Progenitor cell of endocrine pancreas (in vitro differentiated cells): ENCODE measurements at regions not wholly inside any gene's neighbourhood (a gene's known extent, or its start where the extent isn't known, plus 50 kb on each side); places are given as distances from the start of the nearest gene placed in this dataset.

Experiments used
- DNase-seq: peaks from one replicate; pipeline ENCODE4 v3.0.0; 2021; ENCODE audit warnings: low spot score; ENCODE audit not compliant: unreplicated experiment
- H3K27ac Mint-ChIP-seq: 2 replicates; pipeline ENCODE4 v1.8.0; 2021; ENCODE audit warnings: mild to moderate bottlenecking, moderate library complexity, mixed read lengths
- H3K27me3 Mint-ChIP-seq: 2 replicates; pipeline ENCODE4 v1.8.0; 2021; ENCODE audit warnings: mixed read lengths
- H3K36me3 Mint-ChIP-seq: 2 replicates; pipeline ENCODE4 v1.8.0; 2022; ENCODE audit warnings: mixed read lengths; ENCODE audit not compliant: insufficient read depth
- H3K4me1 Mint-ChIP-seq: 2 replicates; pipeline ENCODE4 v1.8.0; 2021; ENCODE audit warnings: low read depth, mixed read lengths
- H3K4me3 Mint-ChIP-seq: 2 replicates; pipeline ENCODE4 v1.8.0; 2021; ENCODE audit warnings: low read depth, mild to moderate bottlenecking, moderate library complexity, mixed read lengths
- H3K9me3 Mint-ChIP-seq: 2 replicates; pipeline ENCODE4 v1.8.0; 2021; ENCODE audit warnings: low read depth, mixed read lengths
- TF ChIP-seq, protein P1 (sequence below): fragments of 200-600 bp; sonication (generic); IDR thresholded peaks from one replicate; pipeline ENCODE4 v1.5.0; 2021; ENCODE audit warnings: antibody characterized with exemption, mild to moderate bottlenecking; ENCODE audit not compliant: unreplicated experiment

DNA sequence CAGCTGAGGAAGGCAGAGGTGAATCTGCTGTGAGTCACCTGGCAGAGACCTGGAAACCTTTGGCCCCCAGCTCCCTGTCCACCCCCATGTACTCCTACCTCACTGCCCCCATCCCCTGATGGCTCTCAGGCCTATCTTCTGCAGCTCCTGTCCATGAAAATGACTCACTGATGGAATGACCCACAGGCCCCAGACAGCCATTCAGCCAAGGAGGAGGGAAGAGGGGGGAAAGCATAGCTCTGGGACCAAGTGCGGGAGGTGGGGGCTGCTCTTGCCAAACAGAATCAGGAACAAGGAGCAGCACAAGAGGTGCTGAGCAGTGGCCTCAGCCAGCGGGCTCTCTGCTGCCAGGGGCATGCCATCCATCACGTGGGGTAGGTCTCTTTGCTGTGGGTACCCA, 111.4 kb upstream of the C1QTNF9B start:
- peaks cover 4% of the 10 kb centered on the region for H3K27me3 Mint-ChIP-seq
- H3K4me1 Mint-ChIP-seq, result peaks cover 28% of the 10 kb centered on the region
- no peak overlapping the region for H3K4me3 Mint-ChIP-seq
- TF ChIP-seq, protein P1, sequence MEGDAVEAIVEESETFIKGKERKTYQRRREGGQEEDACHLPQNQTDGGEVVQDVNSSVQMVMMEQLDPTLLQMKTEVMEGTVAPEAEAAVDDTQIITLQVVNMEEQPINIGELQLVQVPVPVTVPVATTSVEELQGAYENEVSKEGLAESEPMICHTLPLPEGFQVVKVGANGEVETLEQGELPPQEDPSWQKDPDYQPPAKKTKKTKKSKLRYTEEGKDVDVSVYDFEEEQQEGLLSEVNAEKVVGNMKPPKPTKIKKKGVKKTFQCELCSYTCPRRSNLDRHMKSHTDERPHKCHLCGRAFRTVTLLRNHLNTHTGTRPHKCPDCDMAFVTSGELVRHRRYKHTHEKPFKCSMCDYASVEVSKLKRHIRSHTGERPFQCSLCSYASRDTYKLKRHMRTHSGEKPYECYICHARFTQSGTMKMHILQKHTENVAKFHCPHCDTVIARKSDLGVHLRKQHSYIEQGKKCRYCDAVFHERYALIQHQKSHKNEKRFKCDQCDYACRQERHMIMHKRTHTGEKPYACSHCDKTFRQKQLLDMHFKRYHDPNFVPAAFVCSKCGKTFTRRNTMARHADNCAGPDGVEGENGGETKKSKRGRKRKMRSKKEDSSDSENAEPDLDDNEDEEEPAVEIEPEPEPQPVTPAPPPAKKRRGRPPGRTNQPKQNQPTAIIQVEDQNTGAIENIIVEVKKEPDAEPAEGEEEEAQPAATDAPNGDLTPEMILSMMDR, result no peak
- no peak for DNase-seq
- no peak overlapping the region for H3K27ac Mint-ChIP-seq
- no peaks in the 10 kb centered on the region for H3K36me3 Mint-ChIP-seq
- H3K9me3 Mint-ChIP-seq, result no peaks in the 10 kb centered on the region

DNA sequence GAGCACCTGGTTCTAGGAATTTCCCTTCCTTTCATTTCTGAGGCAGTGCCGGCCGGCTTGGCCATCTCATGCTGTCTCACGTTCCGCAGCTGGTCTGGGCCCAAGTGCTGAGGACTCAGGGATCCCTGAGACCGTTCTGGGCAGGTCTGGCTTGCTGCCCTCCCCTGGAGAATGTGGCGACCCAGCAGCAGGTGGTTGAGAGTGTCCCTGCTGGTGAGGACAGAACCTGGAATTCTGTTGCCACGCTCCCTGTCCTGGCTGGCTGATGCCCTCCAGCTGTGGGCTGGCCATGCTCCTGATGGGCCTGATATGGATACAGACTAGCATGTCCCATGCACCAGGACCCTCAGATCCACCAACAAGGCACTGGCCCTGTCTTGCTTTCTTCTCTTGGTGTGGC, 114.0 kb upstream of the C1QTNF9B start:
- Mint-ChIP-seq H3K9me3 (no peaks in the 10 kb centered on the region), H3K36me3 (no peaks in the 10 kb centered on the region), H3K4me3 (no peak overlapping the region), H3K27me3 (peaks cover 4% of the 10 kb centered on the region), H3K4me1 (peaks cover 20% of the 10 kb centered on the region), H3K27ac (no peak overlapping the region)
- no peak for DNase-seq
- TF ChIP-seq, protein P1, result no peak

DNA sequence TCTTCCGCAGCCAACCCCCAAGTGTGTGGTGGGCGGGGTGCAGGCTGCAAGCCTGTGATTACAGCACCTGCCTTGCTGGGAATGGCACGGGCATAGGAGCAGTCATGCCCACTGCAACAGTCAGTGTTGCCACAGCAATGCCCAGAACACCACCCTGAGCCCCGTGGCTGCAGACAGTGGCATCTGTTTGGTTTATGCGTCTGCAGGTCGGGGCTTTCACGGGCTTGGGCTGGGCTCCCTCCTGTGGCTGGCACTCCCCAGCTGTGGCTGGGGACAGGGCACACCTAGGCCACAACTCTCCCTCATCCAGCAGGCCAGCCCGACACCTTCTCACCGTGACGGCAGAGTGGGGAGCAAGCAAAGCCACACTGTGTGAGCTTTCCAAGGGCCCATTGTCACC, 115.3 kb upstream of the C1QTNF9B start:
- TF ChIP-seq, protein P1, result no peak
- Mint-ChIP-seq H3K9me3 (no peaks in the 10 kb centered on the region), H3K27ac (no peak overlapping the region), H3K4me1 (peaks cover 19% of the 10 kb centered on the region), H3K36me3 (no peaks in the 10 kb centered on the region), H3K4me3 (no peak overlapping the region), H3K27me3 (peaks cover 4% of the 10 kb centered on the region)
- DNase-seq, result no peak

DNA sequence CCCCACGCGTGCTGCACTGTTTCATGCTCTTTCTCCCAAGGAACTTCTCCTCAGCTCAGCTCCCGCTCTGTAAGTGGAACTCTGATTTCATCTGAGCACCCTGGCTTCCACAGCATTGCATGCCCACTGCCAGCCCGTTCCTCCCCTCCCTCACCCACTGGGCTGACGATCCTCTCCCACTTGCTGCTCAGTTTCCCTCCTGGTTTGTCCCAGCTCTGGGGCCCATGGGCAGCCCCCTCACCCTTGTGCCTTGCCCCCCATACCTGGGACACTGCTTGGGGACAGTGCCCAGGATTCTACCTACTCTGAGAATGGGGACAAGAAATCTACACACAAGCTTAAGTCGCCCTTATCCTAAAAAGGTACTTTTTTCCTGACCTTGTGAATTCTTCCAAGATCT, 115.9 kb upstream of the C1QTNF9B start:
- TF ChIP-seq, protein P1, result no peak
- no peak for DNase-seq

DNA sequence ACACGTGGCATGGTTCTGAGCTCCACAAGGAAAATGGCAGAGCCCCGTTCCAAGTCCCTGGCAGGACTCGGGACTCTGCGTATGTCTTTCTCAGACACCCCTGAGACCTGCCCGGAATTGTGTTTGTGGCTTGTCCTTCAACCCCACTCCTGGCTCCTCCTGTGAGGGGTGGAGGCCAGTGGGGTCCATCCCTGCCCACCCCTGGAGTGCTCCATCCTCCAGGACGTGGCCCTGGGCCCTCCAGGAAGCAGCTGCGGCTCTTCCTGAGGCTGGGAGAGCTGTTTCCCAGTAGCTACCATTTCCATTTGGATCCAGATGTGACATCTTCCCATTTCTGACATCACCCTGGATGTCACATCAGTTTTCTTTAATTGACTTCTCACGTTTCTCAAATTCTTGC, 118.7 kb upstream of the C1QTNF9B start:
- Mint-ChIP-seq H3K4me3 (no peak overlapping the region), H3K36me3 (no peaks in the 10 kb centered on the region), H3K27ac (no peak overlapping the region)

More for the DNA sequence above, 115.9 kb upstream of the C1QTNF9B start:
- H3K9me3 Mint-ChIP-seq, result no peaks in the 10 kb centered on the region
- H3K4me1 Mint-ChIP-seq, result peaks cover 18% of the 10 kb centered on the region
- no peak overlapping the region for H3K27ac Mint-ChIP-seq
- no peak overlapping the region for H3K4me3 Mint-ChIP-seq
- H3K36me3 Mint-ChIP-seq, result no peaks in the 10 kb centered on the region
- H3K27me3 Mint-ChIP-seq, result peaks cover 4% of the 10 kb centered on the region

More for the DNA sequence above, 118.7 kb upstream of the C1QTNF9B start:
- TF ChIP-seq, protein P1, result no peak
- Mint-ChIP-seq H3K4me1 (peaks cover 11% of the 10 kb centered on the region), H3K27me3 (peaks cover 4% of the 10 kb centered on the region), H3K9me3 (no peaks in the 10 kb centered on the region)
- DNase-seq, result no peak
